CD4-positive, alpha-beta memory T cell (primary cell): ENCODE measurements at regions not wholly inside any gene's neighbourhood (a gene's known extent, or its start where the extent isn't known, plus 50 kb on each side); places are given as distances from the start of the nearest gene placed in this dataset.

Experiments used
- CTCF ChIA-PET: fragments of 350-600 bp; sonication (Branson Sonifier 250); formaldehyde crosslinking; loops from one replicate; lab custom pipeline; 2021; ENCODE audit warnings: inconsistent platforms; ENCODE audit not compliant: partially characterized antibody; lab: Charles Lee
- POLR2A ChIA-PET: fragments of 350-600 bp; sonication (Branson Sonifier 250); formaldehyde crosslinking; loops from one replicate; lab custom pipeline; 2021; ENCODE audit not compliant: partially characterized antibody; lab: Charles Lee
- DNase-seq, 5 donors: peaks; one replicate each; pipeline versions ENCODE4 v3.0.0 to v3.0.0-alpha.2; 2020 to 2022; ENCODE audit warnings: mixed read lengths in 1 of 5
- H3K27ac ChIP-seq: one replicate; pipeline ENCODE4 v1.7.0; 2013; ENCODE audit warnings: low read depth, low read length
- H3K27me3 ChIP-seq: 2 replicates; pipeline ENCODE4 v1.7.0; 2013; ENCODE audit warnings: mild to moderate bottlenecking, low read length, moderate library complexity; ENCODE audit not compliant: insufficient read depth
- H3K36me3 ChIP-seq: 2 replicates; pipeline ENCODE4 v1.7.0; 2013; ENCODE audit warnings: mild to moderate bottlenecking, low read length, moderate library complexity; ENCODE audit not compliant: insufficient read depth
- H3K4me1 ChIP-seq: 2 replicates; pipeline ENCODE4 v1.7.0; 2013; ENCODE audit warnings: mild to moderate bottlenecking, low read length, moderate library complexity; ENCODE audit not compliant: insufficient read depth
- H3K4me3 ChIP-seq, 2 donors: one replicate each; pipeline ENCODE4 v1.7.0; 2013; ENCODE audit warnings: low read length in 2 of 2, mild to moderate bottlenecking in 1 of 2
- H3K9me3 ChIP-seq, 2 donors: one replicate each; pipeline ENCODE4 v1.7.0; 2013; ENCODE audit warnings: low read length in 2 of 2, control low read depth in 1 of 2; ENCODE audit not compliant: control insufficient read depth in 1 of 2
- H3K27ac Mint-ChIP-seq, 7 donors: one replicate each; pipeline ENCODE4 v1.8.0; 2020 to 2021; ENCODE audit warnings: mixed read lengths in 7 of 7, mild to moderate bottlenecking in 6 of 7, inconsistent platforms in 3 of 7, moderate library complexity in 3 of 7
- H3K27me3 Mint-ChIP-seq, 2 donors: one replicate each; pipeline ENCODE4 v1.8.0; 2020 to 2021; ENCODE audit warnings: mixed read lengths in 2 of 2
- H3K36me3 Mint-ChIP-seq, 2 donors: one replicate each; pipeline ENCODE4 v1.8.0; 2020 to 2021; ENCODE audit warnings: mixed read lengths in 2 of 2, inconsistent platforms in 1 of 2, mild to moderate bottlenecking in 1 of 2
- H3K4me1 Mint-ChIP-seq, 4 donors: one replicate each; pipeline ENCODE4 v1.8.0; 2020 to 2021; ENCODE audit warnings: mixed read lengths in 4 of 4, mild to moderate bottlenecking in 1 of 4
- H3K4me3 Mint-ChIP-seq, 8 donors: one replicate each; pipeline ENCODE4 v1.8.0; 2020 to 2021; ENCODE audit warnings: mixed read lengths in 8 of 8, mild to moderate bottlenecking in 7 of 8, moderate library complexity in 6 of 8, inconsistent platforms in 3 of 8
- H3K9me3 Mint-ChIP-seq, 8 donors: one replicate each; pipeline ENCODE4 v1.8.0; 2020 to 2021; ENCODE audit warnings: mixed read lengths in 8 of 8, mild to moderate bottlenecking in 5 of 8, inconsistent platforms in 3 of 8, moderate library complexity in 1 of 8
- intact Hi-C: fragments of 100-400 bp; cut with micrococcal nuclease; formaldehyde crosslinking; loops from one replicate; pipeline ENCODE4 v1.15.1; 2023

DNA sequence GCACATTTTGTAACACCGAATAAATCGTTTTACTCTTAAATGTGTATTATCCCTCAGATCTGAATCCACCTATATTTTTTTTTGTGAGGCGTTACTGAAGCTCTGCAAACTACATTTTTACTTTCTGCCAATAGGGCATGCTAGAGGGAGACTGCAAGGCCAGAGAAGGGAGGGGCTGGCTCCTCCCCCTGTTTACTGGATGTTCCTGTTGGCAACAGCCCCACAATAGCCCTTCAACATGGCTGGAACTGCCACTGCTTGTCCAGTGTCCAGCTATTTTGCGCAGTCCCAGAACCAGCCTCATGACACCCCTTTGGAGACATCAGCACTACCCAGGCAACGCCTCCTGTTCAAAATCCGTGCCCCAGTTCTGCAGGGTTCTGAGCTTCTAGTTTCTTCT, 85.4 kb upstream of the MIER3 start:
- no peaks in the 10 kb centered on the region for H3K4me1 Mint-ChIP-seq
- DNase-seq: no peak
- H3K27ac ChIP-seq: no peak overlapping the region
- intact Hi-C loops: no loop called here
- H3K36me3 ChIP-seq: no peaks in the 10 kb centered on the region
- H3K27me3 ChIP-seq: no peaks in the 10 kb centered on the region
- H3K9me3 ChIP-seq: no peaks in the 10 kb centered on the region
- H3K4me3 Mint-ChIP-seq: no peak overlapping the region
- H3K27me3 Mint-ChIP-seq: no peaks in the 10 kb centered on the region
- CTCF ChIA-PET: no interaction called here
- POLR2A ChIA-PET: no interaction called here
- no peaks in the 10 kb centered on the region for H3K36me3 Mint-ChIP-seq
- H3K9me3 Mint-ChIP-seq: no peaks in the 10 kb centered on the region
- no peak overlapping the region for H3K4me3 ChIP-seq
- H3K27ac Mint-ChIP-seq: no peak overlapping the region
- no peaks in the 10 kb centered on the region for H3K4me1 ChIP-seq

DNA sequence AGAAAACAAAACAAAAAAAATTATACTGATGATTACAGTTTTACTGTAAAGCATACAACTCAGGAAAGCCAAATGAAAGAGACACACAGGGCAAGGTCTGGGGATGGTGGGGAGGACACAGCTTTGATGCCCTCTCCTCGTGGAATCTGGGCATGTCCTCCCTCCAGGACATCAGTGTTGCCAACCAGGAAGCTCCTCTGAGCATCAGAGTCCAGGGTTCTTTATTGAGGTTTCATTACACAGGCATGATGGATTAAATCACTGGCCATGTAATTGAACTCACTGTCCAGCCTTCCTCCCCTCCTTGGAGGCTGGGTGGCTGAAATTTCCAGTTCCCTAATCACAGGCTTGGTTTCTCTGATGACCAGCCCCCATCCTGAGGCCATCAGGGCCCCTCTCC, 89.6 kb upstream of the MIER3 start:
- Mint-ChIP-seq H3K36me3 (no peaks in the 10 kb centered on the region), H3K4me1 (no peaks in the 10 kb centered on the region), H3K4me3 (no peak overlapping the region), H3K27me3 (peaks cover 0 to 5% of the 10 kb centered on the region in 2 donors), H3K27ac (no peak overlapping the region), H3K9me3 (no peaks in the 10 kb centered on the region)
- CTCF ChIA-PET: no interaction called here
- Histone ChIP-seq H3K36me3 (no peaks in the 10 kb centered on the region), H3K9me3 (no peaks in the 10 kb centered on the region), H3K4me1 (no peaks in the 10 kb centered on the region), H3K27ac (no peak overlapping the region), H3K4me3 (no peak overlapping the region), H3K27me3 (no peaks in the 10 kb centered on the region)
- intact Hi-C loops: no loop called here
- DNase-seq: no peak
- POLR2A ChIA-PET: interaction anchor here (1.5 kb wide), 1 partner anchor 15 kb away, joined by 4 read pairs; no protein-coding TSS in a partner anchor

DNA sequence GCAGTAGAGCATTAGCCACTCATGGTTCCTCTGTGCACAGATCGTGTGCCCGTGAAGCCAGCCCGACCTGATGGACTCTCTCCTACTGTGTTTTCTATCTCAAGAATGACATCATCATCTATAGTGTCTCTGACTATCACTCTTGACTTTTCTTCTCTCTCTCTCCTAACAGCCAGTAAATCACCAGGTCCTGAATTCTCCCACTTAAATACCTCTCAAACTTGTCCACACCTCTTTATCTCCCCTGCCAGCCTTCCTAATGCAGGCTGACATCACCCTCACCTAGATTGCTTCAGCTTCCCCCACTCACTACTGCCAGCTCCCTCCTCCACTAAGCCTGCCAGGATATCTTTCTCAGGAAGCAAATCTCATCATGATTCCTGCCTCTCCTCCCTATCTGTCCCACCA, 90.6 kb upstream of the MIER3 start:
- Histone ChIP-seq H3K9me3 (no peaks in the 10 kb centered on the region), H3K36me3 (no peaks in the 10 kb centered on the region), H3K27ac (no peak overlapping the region), H3K27me3 (no peaks in the 10 kb centered on the region), H3K4me1 (no peaks in the 10 kb centered on the region), H3K4me3 (no peak overlapping the region)
- H3K4me3 Mint-ChIP-seq: no peak overlapping the region
- H3K27me3 Mint-ChIP-seq: peaks cover 0 to 5% of the 10 kb centered on the region in 2 donors
- H3K27ac Mint-ChIP-seq: no peak overlapping the region
- no peaks in the 10 kb centered on the region for H3K4me1 Mint-ChIP-seq
- ChIA-PET POLR2A (no interaction called here), CTCF (no interaction called here)
- intact Hi-C loops: no loop called here
- H3K36me3 Mint-ChIP-seq: no peaks in the 10 kb centered on the region
- no peak for DNase-seq
- no peaks in the 10 kb centered on the region for H3K9me3 Mint-ChIP-seq

DNA sequence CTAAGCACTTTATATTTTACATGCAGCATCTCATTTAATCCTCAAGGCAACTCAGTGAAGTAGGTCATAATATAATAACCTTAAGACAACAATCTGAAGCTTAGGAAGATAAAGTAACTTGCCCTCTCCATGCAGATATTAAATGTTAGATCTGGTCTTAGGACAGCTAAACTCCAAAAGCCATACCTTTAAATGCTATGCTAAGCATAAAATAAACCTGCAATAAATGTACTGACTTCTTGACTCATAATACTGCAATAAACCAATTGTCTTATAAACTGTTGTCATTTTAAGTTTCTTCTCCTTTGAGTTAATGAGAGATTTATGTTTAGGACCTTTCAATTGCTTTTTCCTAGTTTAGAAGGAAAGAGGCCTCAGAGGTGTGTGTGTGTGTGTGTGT, 102.2 kb upstream of the MIER3 start:
- no peak for DNase-seq
- Mint-ChIP-seq H3K36me3 (no peaks in the 10 kb centered on the region), H3K4me3 (no peak overlapping the region), H3K4me1 (no peaks in the 10 kb centered on the region), H3K9me3 (no peaks in the 10 kb centered on the region), H3K27ac (no peak overlapping the region), H3K27me3 (peaks cover 0 to 3% of the 10 kb centered on the region in 2 donors)
- Histone ChIP-seq H3K4me3 (no peak overlapping the region), H3K4me1 (no peaks in the 10 kb centered on the region), H3K27me3 (no peaks in the 10 kb centered on the region), H3K9me3 (no peaks in the 10 kb centered on the region), H3K36me3 (no peaks in the 10 kb centered on the region), H3K27ac (no peak overlapping the region)
- POLR2A ChIA-PET: no interaction called here
- intact Hi-C loops: no loop called here
- CTCF ChIA-PET: no interaction called here

DNA sequence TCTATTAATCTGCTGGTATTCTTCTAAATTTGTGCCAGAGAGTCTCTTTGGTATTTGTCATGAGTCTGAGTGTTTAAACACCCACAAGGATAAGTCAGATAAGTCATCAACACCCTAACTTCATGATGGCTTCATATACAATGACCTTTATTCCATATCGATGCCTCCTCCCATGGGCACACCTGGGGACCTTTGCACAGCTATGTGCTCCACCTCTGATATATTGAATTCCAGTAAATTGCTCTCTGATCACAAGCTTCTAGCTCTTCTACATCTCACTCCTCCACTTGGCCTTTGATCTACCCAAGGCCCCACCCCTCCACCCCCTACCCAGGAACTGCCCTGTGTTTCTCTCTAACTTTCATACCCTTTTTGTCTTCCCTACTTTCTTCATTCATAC, 102.7 kb upstream of the MIER3 start:
- Mint-ChIP-seq H3K27me3 (peaks cover 0 to 3% of the 10 kb centered on the region in 2 donors), H3K36me3 (no peaks in the 10 kb centered on the region), H3K27ac (no peak overlapping the region), H3K4me1 (no peaks in the 10 kb centered on the region), H3K9me3 (no peaks in the 10 kb centered on the region), H3K4me3 (no peak overlapping the region)
- no peak overlapping the region for H3K4me3 ChIP-seq
- ChIA-PET POLR2A (no interaction called here), CTCF (interaction anchor here (1.3 kb wide), 1 partner anchor 84 kb away, joined by 3 read pairs; no protein-coding TSS in a partner anchor)
- H3K9me3 ChIP-seq: no peaks in the 10 kb centered on the region
- no peaks in the 10 kb centered on the region for H3K27me3 ChIP-seq
- intact Hi-C loops: no loop called here
- no peaks in the 10 kb centered on the region for H3K36me3 ChIP-seq
- no peak overlapping the region for H3K27ac ChIP-seq
- no peaks in the 10 kb centered on the region for H3K4me1 ChIP-seq
- no peak for DNase-seq

DNA sequence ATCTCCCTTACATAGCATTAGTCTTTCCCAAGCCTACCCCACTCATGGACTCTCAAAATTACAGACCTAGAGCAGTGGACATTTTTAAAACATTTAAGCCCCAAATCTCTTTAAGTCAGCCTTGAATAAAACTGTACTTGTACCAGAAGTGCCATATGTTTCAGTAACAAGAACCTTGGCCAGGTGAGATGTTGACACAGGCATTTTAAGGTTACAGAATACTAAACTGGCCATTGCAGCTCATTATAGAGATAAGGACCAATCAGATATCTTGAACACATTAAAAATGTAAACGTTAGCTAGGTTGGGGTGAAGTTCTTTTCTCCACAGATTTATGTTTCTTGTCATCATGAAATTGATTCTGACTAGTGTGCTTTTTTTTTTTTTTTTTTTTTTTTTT, 103.8 kb upstream of the MIER3 start:
- Mint-ChIP-seq H3K27ac (no peak overlapping the region), H3K27me3 (peaks cover 0 to 2% of the 10 kb centered on the region in 2 donors), H3K4me3 (no peak overlapping the region), H3K36me3 (no peaks in the 10 kb centered on the region), H3K4me1 (no peaks in the 10 kb centered on the region), H3K9me3 (no peaks in the 10 kb centered on the region)
- Histone ChIP-seq H3K36me3 (no peaks in the 10 kb centered on the region), H3K27ac (no peak overlapping the region), H3K27me3 (no peaks in the 10 kb centered on the region), H3K9me3 (no peaks in the 10 kb centered on the region), H3K4me1 (no peaks in the 10 kb centered on the region), H3K4me3 (no peak overlapping the region)
- no peak for DNase-seq
- CTCF ChIA-PET: interaction anchor here (1.3 kb wide), 1 partner anchor 83 kb away, joined by 3 read pairs; no protein-coding TSS in a partner anchor
- intact Hi-C loops: no loop called here
- POLR2A ChIA-PET: no interaction called here

DNA sequence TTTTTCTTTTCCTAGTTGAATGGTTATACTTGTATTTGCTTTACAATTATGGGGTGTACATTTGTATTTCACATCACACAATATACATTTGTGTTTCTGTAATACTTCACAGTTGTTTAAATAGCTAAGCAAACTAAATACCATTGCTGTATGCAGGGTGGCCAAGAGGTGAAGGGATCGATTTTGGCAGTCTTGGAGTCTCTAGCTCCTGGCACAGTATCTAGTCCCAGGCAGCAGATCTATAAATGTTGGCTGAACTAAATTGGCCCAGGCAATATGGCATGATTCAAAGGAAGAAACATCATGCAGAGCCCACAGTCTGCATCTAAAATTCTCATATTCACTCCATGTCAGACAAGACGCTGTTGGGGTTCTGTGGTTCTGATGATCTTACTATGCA, 110.1 kb upstream of the GPBP1 start:
- no peak overlapping the region for H3K4me3 Mint-ChIP-seq
- H3K27me3 ChIP-seq: no peaks in the 10 kb centered on the region
- DNase-seq: no peak
- H3K9me3 Mint-ChIP-seq: peaks cover 0 to 11% (median 6%) of the 10 kb centered on the region in 8 donors
- peaks cover 7 to 8% of the 10 kb centered on the region in 2 donors for H3K27me3 Mint-ChIP-seq
- H3K4me1 ChIP-seq: no peaks in the 10 kb centered on the region
- POLR2A ChIA-PET: no interaction called here
- no peaks in the 10 kb centered on the region for H3K36me3 ChIP-seq
- H3K4me3 ChIP-seq: no peak overlapping the region
- no peak overlapping the region for H3K27ac Mint-ChIP-seq
- H3K9me3 ChIP-seq: no peaks in the 10 kb centered on the region
- no peaks in the 10 kb centered on the region for H3K36me3 Mint-ChIP-seq
- CTCF ChIA-PET: interaction anchor here (1.0 kb wide), 1 partner anchor 162 kb away, joined by 4 read pairs; no protein-coding TSS in a partner anchor
- H3K4me1 Mint-ChIP-seq: no peaks in the 10 kb centered on the region
- no peak overlapping the region for H3K27ac ChIP-seq
- intact Hi-C loops: no loop called here
